ENCODE measurements at regions not wholly inside any gene's neighbourhood (a gene's known extent, or its start where the extent isn't known, plus 50 kb on each side); places are given as distances from the start of the nearest gene placed in this dataset.

GRCh38 chr15:100729461-100729860, 127.1 kb downstream of the ASB7 start:
- Histone ChIP-seq H3K9me3 (ENCODE audit: control insufficient read depth, low read length) (no peaks in the 10 kb centered on the region), H3K4me3 (ENCODE audit: low read length) (no peak overlapping the region), H3K9ac (ENCODE audit: extremely low read depth, low read length, poor library complexity, severe bottlenecking) (no peak overlapping the region), H3K27ac (ENCODE audit: low read depth, low read length) (no peak overlapping the region), H3K36me3 (ENCODE audit: control insufficient read depth, insufficient read depth, low read length) (no peaks in the 10 kb centered on the region), H3K27me3 (ENCODE audit: control insufficient read depth, insufficient read depth, low read length, poor library complexity, severe bottlenecking) (no peaks in the 10 kb centered on the region), H3K4me1 (ENCODE audit: control insufficient read depth, insufficient read depth, low read length) (no peaks in the 10 kb centered on the region)
- TF ChIP-seq CTCF (conservative IDR thresholded peaks at IDR 0.05), result no peak
- H3K4me1 Mint-ChIP-seq, result peaks cover 14% of the 10 kb centered on the region
- no peaks in the 10 kb centered on the region for H3K36me3 Mint-ChIP-seq (ENCODE audit: low read depth)
- H3K27ac Mint-ChIP-seq, result no peak overlapping the region
- 91 to 93% methylated on average over 6 of the region's 6 CpGs for WGBS, 2 experiments (ENCODE audit: insufficient coverage in 1 of 2, insufficient read length in 1 of 2)
- H3K4me3 Mint-ChIP-seq, result no peak overlapping the region
- DNase-seq, result no peak
- peaks cover 4% of the 10 kb centered on the region for H3K27me3 Mint-ChIP-seq (ENCODE audit: insufficient read depth)
- H3K9me3 Mint-ChIP-seq, result no peaks in the 10 kb centered on the region

DNA sequence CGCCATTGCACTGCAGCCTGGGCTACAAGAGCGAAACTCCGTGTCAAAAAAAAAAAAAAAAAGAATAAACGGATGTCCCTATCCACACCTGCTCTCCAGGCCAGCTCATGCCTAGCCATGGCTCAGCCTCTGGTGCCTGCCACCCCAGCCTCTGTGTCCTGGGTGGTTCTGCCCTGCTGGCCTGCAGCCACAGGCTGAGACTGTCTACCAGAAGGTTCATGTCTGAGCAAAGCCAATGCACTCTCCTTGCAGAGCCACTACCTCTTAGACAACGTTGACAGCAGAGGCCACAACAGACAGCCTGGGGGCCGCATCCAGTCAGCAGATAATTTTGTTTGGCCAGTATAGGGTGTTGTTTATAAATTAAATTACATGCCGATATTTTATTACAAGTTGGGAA, 127.7 kb downstream of the ASB7 start:
- no peak for TF ChIP-seq CTCF (conservative IDR thresholded peaks at IDR 0.05)
- Mint-ChIP-seq H3K36me3 (ENCODE audit: low read depth) (no peaks in the 10 kb centered on the region), H3K9me3 (no peaks in the 10 kb centered on the region), H3K4me1 (peaks cover 14% of the 10 kb centered on the region), H3K4me3 (no peak overlapping the region), H3K27ac (no peak overlapping the region), H3K27me3 (ENCODE audit: insufficient read depth) (peaks cover 4% of the 10 kb centered on the region)
- Histone ChIP-seq H3K27ac (ENCODE audit: low read depth, low read length) (no peak overlapping the region), H3K9me3 (ENCODE audit: control insufficient read depth, low read length) (no peaks in the 10 kb centered on the region), H3K27me3 (ENCODE audit: control insufficient read depth, insufficient read depth, low read length, poor library complexity, severe bottlenecking) (no peaks in the 10 kb centered on the region), H3K9ac (ENCODE audit: extremely low read depth, low read length, poor library complexity, severe bottlenecking) (no peak overlapping the region), H3K4me3 (ENCODE audit: low read length) (no peak overlapping the region), H3K36me3 (ENCODE audit: control insufficient read depth, insufficient read depth, low read length) (no peaks in the 10 kb centered on the region), H3K4me1 (ENCODE audit: control insufficient read depth, insufficient read depth, low read length) (no peaks in the 10 kb centered on the region)
- DNase-seq, result no peak
- 76 to 93% methylated on average over 3 to 5 of the region's 7 CpGs for WGBS, 2 experiments (ENCODE audit: insufficient coverage in 1 of 2, insufficient read length in 1 of 2)

GRCh38 chr15:100730655-100731266, 128.4 kb downstream of the ASB7 start:
- no peak for TF ChIP-seq CTCF (conservative IDR thresholded peaks at IDR 0.05)
- H3K4me1 ChIP-seq (ENCODE audit: control insufficient read depth, insufficient read depth, low read length), result no peaks in the 10 kb centered on the region
- Mint-ChIP-seq H3K9me3 (no peaks in the 10 kb centered on the region), H3K36me3 (ENCODE audit: low read depth) (no peaks in the 10 kb centered on the region), H3K4me3 (no peak overlapping the region), H3K27ac (no peak overlapping the region), H3K4me1 (peaks cover 14% of the 10 kb centered on the region), H3K27me3 (ENCODE audit: insufficient read depth) (peaks cover 4% of the 10 kb centered on the region)
- H3K9ac ChIP-seq (ENCODE audit: extremely low read depth, low read length, poor library complexity, severe bottlenecking), result no peak overlapping the region
- no peaks in the 10 kb centered on the region for H3K36me3 ChIP-seq (ENCODE audit: control insufficient read depth, insufficient read depth, low read length)
- 89 to 100% methylated on average over 2 to 7 of the region's 7 CpGs for WGBS, 2 experiments (ENCODE audit: insufficient coverage in 1 of 2, insufficient read length in 1 of 2)
- H3K4me3 ChIP-seq (ENCODE audit: low read length), result no peak overlapping the region
- H3K27ac ChIP-seq (ENCODE audit: low read depth, low read length), result no peak overlapping the region
- no peak for DNase-seq
- H3K27me3 ChIP-seq (ENCODE audit: control insufficient read depth, insufficient read depth, low read length, poor library complexity, severe bottlenecking), result no peaks in the 10 kb centered on the region
- H3K9me3 ChIP-seq (ENCODE audit: control insufficient read depth, low read length), result no peaks in the 10 kb centered on the region
